ENCODE measurements at regions not wholly inside any gene's neighbourhood (a gene's known extent, or its start where the extent isn't known, plus 50 kb on each side); places are given as distances from the start of the nearest gene placed in this dataset.

- H3K9me3 Mint-ChIP-seq, result peaks cover 0 to 14% (median 3%) of the 10 kb centered on the region in 3 donors
- no peaks in the 10 kb centered on the region for H3K36me3 Mint-ChIP-seq
- no peak for ATAC-seq (replicated peaks in 1 of 4)
- no peaks in the 10 kb centered on the region for H3K36me3 ChIP-seq (ENCODE audit: control insufficient read depth in 2 of 2, extremely low read depth in 1 of 2, insufficient read depth in 1 of 2, low read length in 1 of 2)
- no peaks in the 10 kb centered on the region for H3K27me3 ChIP-seq (replicated peaks in 1 of 2; ENCODE audit: control insufficient read depth in 2 of 2, extremely low read depth in 1 of 2, insufficient read depth in 2 of 2, low read length in 1 of 2)
- POLR2A ChIA-PET, result no interaction called here
- no peaks in the 10 kb centered on the region for H3K9me3 ChIP-seq
- no peak overlapping the region for H3K4me3 ChIP-seq (ENCODE audit: control insufficient read depth in 1 of 2, extremely low read depth in 1 of 2, low read length in 1 of 2)
- H3K4me1 Mint-ChIP-seq, result no peaks in the 10 kb centered on the region
- no peak for DNase-seq
- no peaks in the 10 kb centered on the region for H3K4me1 ChIP-seq (ENCODE audit: control insufficient read depth in 1 of 2, extremely low read depth in 1 of 2, insufficient read depth in 2 of 2, low read length in 2 of 2)
- CTCF ChIA-PET, result no interaction called here
- no peaks in the 10 kb centered on the region for H3K27me3 Mint-ChIP-seq
- H3K27ac ChIP-seq (ENCODE audit: low read length), result no peak overlapping the region
- H3K4me3 Mint-ChIP-seq, result no peak overlapping the region
- H3K27ac Mint-ChIP-seq, result no peak overlapping the region
- WGBS (ENCODE audit: insufficient coverage), result 95% methylated on average over 3 of the region's 6 CpGs
These were observed 166.2 kb upstream of the GALNTL6 start for GRCh38 chr4:171646984-171647383.

DNA sequence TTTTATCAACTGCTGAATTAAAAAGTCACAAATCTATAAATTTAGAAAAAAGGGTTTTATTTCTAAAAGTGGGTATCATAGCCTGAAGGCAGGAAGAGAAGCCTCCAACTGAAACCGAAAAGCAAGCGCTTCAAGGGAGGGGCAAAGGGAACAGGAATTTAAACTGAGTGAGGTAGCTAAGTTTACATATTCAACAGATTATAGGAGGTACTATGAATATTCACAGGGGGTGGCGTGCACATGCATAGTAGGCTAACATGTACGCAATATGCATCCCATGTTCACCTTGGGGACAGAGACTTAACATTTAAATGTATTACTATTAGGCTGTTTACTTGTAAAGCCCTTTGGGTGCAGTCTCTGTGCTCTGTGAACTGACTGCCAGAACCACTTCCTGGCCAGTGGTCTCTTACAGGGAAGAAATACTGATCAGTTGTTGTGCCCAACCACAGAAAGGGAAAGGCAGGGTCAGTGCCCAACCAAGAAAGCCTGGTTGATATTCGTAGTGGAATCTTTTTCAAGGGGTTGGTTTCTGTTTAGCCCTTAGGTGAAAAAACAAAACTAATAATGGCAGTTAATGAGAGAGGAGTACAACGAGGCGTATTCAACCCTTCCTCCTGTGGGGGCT is 168.7 kb upstream of the GALNTL6 start:
- Mint-ChIP-seq H3K9me3 (peaks cover 4 to 12% (median 6%) of the 10 kb centered on the region in 3 donors), H3K4me1 (peaks cover 0 to 3% (median 0%) of the 10 kb centered on the region in 3 donors), H3K36me3 (no peaks in the 10 kb centered on the region), H3K27me3 (no peaks in the 10 kb centered on the region), H3K4me3 (no peak overlapping the region), H3K27ac (no peak overlapping the region)
- Histone ChIP-seq H3K4me3 (ENCODE audit: control insufficient read depth in 1 of 2, extremely low read depth in 1 of 2, low read length in 1 of 2) (no peak overlapping the region), H3K4me1 (ENCODE audit: control insufficient read depth in 1 of 2, extremely low read depth in 1 of 2, insufficient read depth in 2 of 2, low read length in 2 of 2) (no peaks in the 10 kb centered on the region), H3K36me3 (ENCODE audit: control insufficient read depth in 2 of 2, extremely low read depth in 1 of 2, insufficient read depth in 1 of 2, low read length in 1 of 2) (no peaks in the 10 kb centered on the region), H3K27me3 (replicated peaks in 1 of 2; ENCODE audit: control insufficient read depth in 2 of 2, extremely low read depth in 1 of 2, insufficient read depth in 2 of 2, low read length in 1 of 2) (no peaks in the 10 kb centered on the region), H3K27ac (ENCODE audit: low read length) (no peak overlapping the region), H3K9me3 (no peaks in the 10 kb centered on the region)
- no peak for DNase-seq
- no peak for ATAC-seq (replicated peaks in 1 of 4)
- 18% methylated on average over 2 of the region's 7 CpGs for WGBS (ENCODE audit: insufficient coverage)
- POLR2A ChIA-PET, result no interaction called here
- CTCF ChIA-PET, result no interaction called here

DNA sequence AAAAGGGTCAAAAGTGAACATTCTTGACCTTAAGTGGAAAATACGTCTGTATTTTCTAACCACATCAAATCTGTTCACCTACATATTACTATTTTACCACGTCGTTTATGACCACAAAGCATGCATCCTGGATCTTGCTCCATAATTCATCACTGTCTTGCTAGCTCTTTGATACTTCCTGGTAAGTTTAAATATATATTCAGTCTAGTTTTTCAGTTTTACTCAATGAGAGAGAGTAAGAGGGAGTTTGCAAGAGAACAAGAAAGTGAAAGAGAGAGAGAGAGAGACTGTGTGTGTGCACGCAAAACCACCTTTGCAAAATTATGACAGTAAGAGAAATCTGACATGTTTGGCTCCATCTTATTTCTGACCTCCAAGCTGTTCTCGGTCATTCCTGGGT is 173.7 kb upstream of the GALNTL6 start:
- H3K27ac ChIP-seq (ENCODE audit: low read length), result no peak overlapping the region
- no peaks in the 10 kb centered on the region for H3K36me3 Mint-ChIP-seq
- no peaks in the 10 kb centered on the region for H3K27me3 ChIP-seq (replicated peaks in 1 of 2; ENCODE audit: control insufficient read depth in 2 of 2, extremely low read depth in 1 of 2, insufficient read depth in 2 of 2, low read length in 1 of 2)
- H3K36me3 ChIP-seq (ENCODE audit: control insufficient read depth in 2 of 2, extremely low read depth in 1 of 2, insufficient read depth in 1 of 2, low read length in 1 of 2), result no peaks in the 10 kb centered on the region
- CTCF ChIA-PET, result no interaction called here
- no peak overlapping the region for H3K27ac Mint-ChIP-seq
- no peak overlapping the region for H3K4me3 ChIP-seq (ENCODE audit: control insufficient read depth in 1 of 2, extremely low read depth in 1 of 2, low read length in 1 of 2)
- H3K9me3 Mint-ChIP-seq, result peaks cover 6 to 12% (median 10%) of the 10 kb centered on the region in 3 donors
- DNase-seq (no peak), ATAC-seq (replicated peaks in 1 of 4) (no peak)
- no peaks in the 10 kb centered on the region for H3K9me3 ChIP-seq
- no peak overlapping the region for H3K4me3 Mint-ChIP-seq
- POLR2A ChIA-PET, result interaction anchor here in 1 of 2 donors (0.6 kb wide), 1 partner anchor 594 kb away, joined by 4 read pairs; no protein-coding TSS in a partner anchor
- peaks cover 0 to 4% (median 0%) of the 10 kb centered on the region in 3 donors for H3K4me1 Mint-ChIP-seq
- 33% methylated on average over 2 of the region's 5 CpGs for WGBS (ENCODE audit: insufficient coverage)
- no peaks in the 10 kb centered on the region for H3K4me1 ChIP-seq (ENCODE audit: control insufficient read depth in 1 of 2, extremely low read depth in 1 of 2, insufficient read depth in 2 of 2, low read length in 2 of 2)
- H3K27me3 Mint-ChIP-seq, result no peaks in the 10 kb centered on the region

DNA sequence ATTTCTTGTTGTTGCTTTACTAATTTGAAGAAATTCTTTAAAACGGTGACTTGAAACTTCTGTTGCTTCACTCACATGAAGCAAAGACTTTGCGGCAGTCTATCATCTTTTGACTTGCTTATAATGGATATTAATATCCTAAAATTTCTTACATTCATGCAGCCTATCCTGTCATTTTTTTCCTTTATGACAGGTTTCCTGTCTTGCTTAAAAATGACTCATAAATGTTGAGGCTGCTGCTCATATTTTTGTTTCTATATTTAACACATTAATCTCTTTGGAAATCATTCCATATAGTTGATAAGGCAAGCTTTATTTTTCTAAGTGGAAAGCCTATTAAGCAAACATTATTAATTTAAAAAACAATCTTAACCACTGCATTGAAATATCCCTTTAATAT is 176.6 kb upstream of the GALNTL6 start:
- no peaks in the 10 kb centered on the region for H3K4me1 ChIP-seq (ENCODE audit: control insufficient read depth in 1 of 2, extremely low read depth in 1 of 2, insufficient read depth in 2 of 2, low read length in 2 of 2)
- H3K4me3 ChIP-seq (ENCODE audit: control insufficient read depth in 1 of 2, extremely low read depth in 1 of 2, low read length in 1 of 2), result no peak overlapping the region
- POLR2A ChIA-PET, result no interaction called here
- H3K4me1 Mint-ChIP-seq, result peaks cover 0 to 4% (median 0%) of the 10 kb centered on the region in 3 donors
- no peak for DNase-seq
- H3K27ac Mint-ChIP-seq, result no peak overlapping the region
- H3K27me3 Mint-ChIP-seq, result no peaks in the 10 kb centered on the region
- no peak for ATAC-seq (replicated peaks in 1 of 4)
- H3K36me3 ChIP-seq (ENCODE audit: control insufficient read depth in 2 of 2, extremely low read depth in 1 of 2, insufficient read depth in 1 of 2, low read length in 1 of 2), result no peaks in the 10 kb centered on the region
- no CpG with 5 or more reads among the region's 2 CpGs for WGBS (ENCODE audit: insufficient coverage)
- no peak overlapping the region for H3K4me3 Mint-ChIP-seq
- H3K9me3 Mint-ChIP-seq, result peaks cover 7 to 11% (median 10%) of the 10 kb centered on the region in 3 donors
- no peaks in the 10 kb centered on the region for H3K27me3 ChIP-seq (replicated peaks in 1 of 2; ENCODE audit: control insufficient read depth in 2 of 2, extremely low read depth in 1 of 2, insufficient read depth in 2 of 2, low read length in 1 of 2)
- no peak overlapping the region for H3K27ac ChIP-seq (ENCODE audit: low read length)
- CTCF ChIA-PET, result no interaction called here
- no peaks in the 10 kb centered on the region for H3K36me3 Mint-ChIP-seq
- H3K9me3 ChIP-seq, result no peaks in the 10 kb centered on the region

- no peaks in the 10 kb centered on the region for H3K9me3 ChIP-seq
- H3K27ac ChIP-seq (ENCODE audit: low read length), result no peak overlapping the region
- 87% methylated on average over 18 of the region's 18 CpGs for WGBS (ENCODE audit: insufficient coverage)
- Mint-ChIP-seq H3K4me3 (no peak overlapping the region), H3K4me1 (no peaks in the 10 kb centered on the region), H3K36me3 (no peaks in the 10 kb centered on the region), H3K27ac (no peak overlapping the region), H3K9me3 (peaks cover 5 to 14% (median 7%) of the 10 kb centered on the region in 3 donors), H3K27me3 (no peaks in the 10 kb centered on the region)
- CTCF ChIA-PET, result interaction anchor here in 1 of 2 donors (1.0 kb wide), 1 partner anchor 17 kb away, joined by 3 read pairs; no protein-coding TSS in a partner anchor
- no peaks in the 10 kb centered on the region for H3K4me1 ChIP-seq (ENCODE audit: control insufficient read depth in 1 of 2, extremely low read depth in 1 of 2, insufficient read depth in 2 of 2, low read length in 2 of 2)
- H3K4me3 ChIP-seq (ENCODE audit: control insufficient read depth in 1 of 2, extremely low read depth in 1 of 2, low read length in 1 of 2), result no peak overlapping the region
- ATAC-seq (replicated peaks in 1 of 4), result no peak
- no peak for DNase-seq
- POLR2A ChIA-PET, result no interaction called here
- no peaks in the 10 kb centered on the region for H3K36me3 ChIP-seq (ENCODE audit: control insufficient read depth in 2 of 2, extremely low read depth in 1 of 2, insufficient read depth in 1 of 2, low read length in 1 of 2)
- no peaks in the 10 kb centered on the region for H3K27me3 ChIP-seq (replicated peaks in 1 of 2; ENCODE audit: control insufficient read depth in 2 of 2, extremely low read depth in 1 of 2, insufficient read depth in 2 of 2, low read length in 1 of 2)
These were observed 183.5 kb upstream of the GALNTL6 start for GRCh38 chr4:171629737-171630136.

- no CpG with 5 or more reads among the region's 3 CpGs for WGBS (ENCODE audit: insufficient coverage)
- H3K9me3 ChIP-seq, result no peaks in the 10 kb centered on the region
- no peak overlapping the region for H3K4me3 ChIP-seq (ENCODE audit: control insufficient read depth in 1 of 2, extremely low read depth in 1 of 2, low read length in 1 of 2)
- Mint-ChIP-seq H3K27ac (no peak overlapping the region), H3K9me3 (peaks cover 2 to 14% (median 2%) of the 10 kb centered on the region in 3 donors), H3K36me3 (no peaks in the 10 kb centered on the region), H3K4me3 (no peak overlapping the region), H3K27me3 (no peaks in the 10 kb centered on the region), H3K4me1 (no peaks in the 10 kb centered on the region)
- POLR2A ChIA-PET, result no interaction called here
- H3K4me1 ChIP-seq (ENCODE audit: control insufficient read depth in 1 of 2, extremely low read depth in 1 of 2, insufficient read depth in 2 of 2, low read length in 2 of 2), result no peaks in the 10 kb centered on the region
- CTCF ChIA-PET, result interaction anchor here in 1 of 2 donors (1.0 kb wide), 1 partner anchor 16 kb away, joined by 3 read pairs; no protein-coding TSS in a partner anchor
- DNase-seq (no peak), ATAC-seq (replicated peaks in 1 of 4) (no peak)
- no peaks in the 10 kb centered on the region for H3K27me3 ChIP-seq (replicated peaks in 1 of 2; ENCODE audit: control insufficient read depth in 2 of 2, extremely low read depth in 1 of 2, insufficient read depth in 2 of 2, low read length in 1 of 2)
- H3K27ac ChIP-seq (ENCODE audit: low read length), result no peak overlapping the region
- no peaks in the 10 kb centered on the region for H3K36me3 ChIP-seq (ENCODE audit: control insufficient read depth in 2 of 2, extremely low read depth in 1 of 2, insufficient read depth in 1 of 2, low read length in 1 of 2)
These were observed 184.0 kb upstream of the GALNTL6 start for GRCh38 chr4:171629182-171629581.

GRCh38 chr4:171626554-171626953 is 186.7 kb upstream of the GALNTL6 start:
- H3K36me3 ChIP-seq (ENCODE audit: control insufficient read depth in 2 of 2, extremely low read depth in 1 of 2, insufficient read depth in 1 of 2, low read length in 1 of 2), result no peaks in the 10 kb centered on the region
- POLR2A ChIA-PET, result no interaction called here
- H3K4me1 ChIP-seq (ENCODE audit: control insufficient read depth in 1 of 2, extremely low read depth in 1 of 2, insufficient read depth in 2 of 2, low read length in 2 of 2), result no peaks in the 10 kb centered on the region
- no peak overlapping the region for H3K4me3 ChIP-seq (ENCODE audit: control insufficient read depth in 1 of 2, extremely low read depth in 1 of 2, low read length in 1 of 2)
- CTCF ChIA-PET, result no interaction called here
- ATAC-seq (replicated peaks in 1 of 4) (no peak), DNase-seq (no peak)
- H3K27ac ChIP-seq (ENCODE audit: low read length), result no peak overlapping the region
- no peaks in the 10 kb centered on the region for H3K4me1 Mint-ChIP-seq
- no peak overlapping the region for H3K27ac Mint-ChIP-seq
- no peaks in the 10 kb centered on the region for H3K9me3 ChIP-seq
- no peaks in the 10 kb centered on the region for H3K27me3 ChIP-seq (replicated peaks in 1 of 2; ENCODE audit: control insufficient read depth in 2 of 2, extremely low read depth in 1 of 2, insufficient read depth in 2 of 2, low read length in 1 of 2)
- no peaks in the 10 kb centered on the region for H3K27me3 Mint-ChIP-seq
- H3K9me3 Mint-ChIP-seq, result peaks cover 2 to 7% (median 4%) of the 10 kb centered on the region in 3 donors
- H3K36me3 Mint-ChIP-seq, result no peaks in the 10 kb centered on the region
- H3K4me3 Mint-ChIP-seq, result no peak overlapping the region
- 58% methylated on average over 1 of the region's 4 CpGs for WGBS (ENCODE audit: insufficient coverage)

Measured in T-cell (primary cell).